PC-3 (cell line): ENCODE measurements at regions not wholly inside any gene's neighbourhood (a gene's known extent, or its start where the extent isn't known, plus 50 kb on each side); places are given as distances from the start of the nearest gene placed in this dataset.

Experiments
- ATAC-seq: fragments of 200-7000 bp; cut with Tn5 transposase; 2 replicates; pipeline ENCODE4 v1.9.1; 2020; ENCODE audit warnings: mild to moderate bottlenecking, moderate library complexity
- BruUV-seq: library from RNA; stranded (reverse); fragments of 400-500 nt; replicated peaks from 2 replicates; lab custom pipeline; 2021; lab: Mats Ljungman, UMichigan
- CTCF ChIA-PET: fragments of 300-600 bp; sonication (Branson Sonifier 250); formaldehyde crosslinking; loops from one replicate; lab custom pipeline; 2022; ENCODE audit warnings: antibody characterized with exemption; lab: Charles Lee
- POLR2A ChIA-PET: fragments of 300-600 bp; sonication (Branson Sonifier 250); formaldehyde crosslinking; loops from one replicate; lab custom pipeline; 2022; ENCODE audit warnings: antibody characterized with exemption; ENCODE audit not compliant: unreplicated experiment; lab: Charles Lee
- DNase-seq: peaks from one replicate; pipeline ENCODE4 v3.0.0-alpha.2; 2015
- H2AFZ ChIP-seq: fragments of 300-600 bp; sonication (generic); 2 replicates; pipeline ENCODE4 v1.6.0; 2016; ENCODE audit warnings: antibody characterized with exemption, low read length
- H3F3A ChIP-seq: fragments of 300-600 bp; sonication (generic); one replicate; pipeline ENCODE4 v1.6.0; 2017; ENCODE audit warnings: antibody characterized with exemption, low read length, control low read depth, mild to moderate bottlenecking; ENCODE audit not compliant: unreplicated experiment
- H3K27ac ChIP-seq: fragments of 300-600 bp; sonication (generic); 2 replicates; pipeline ENCODE4 v1.5.1; 2016; ENCODE audit warnings: mild to moderate bottlenecking, low read length
- H3K27me3 ChIP-seq: fragments of 300-600 bp; sonication (generic); 2 replicates; pipeline ENCODE4 v1.6.1; 2016; ENCODE audit warnings: low read length, mixed read lengths
- H3K36me3 ChIP-seq: fragments of 300-600 bp; sonication (generic); 2 replicates; pipeline ENCODE4 v1.6.1; 2016; ENCODE audit warnings: low read depth, mixed run types, low read length, mixed read lengths
- H3K4me1 ChIP-seq: fragments of 300-600 bp; sonication (generic); 2 replicates; pipeline ENCODE4 v1.5.1; 2016; ENCODE audit warnings: low read length; ENCODE audit not compliant: insufficient read depth
- H3K4me2 ChIP-seq: fragments of 300-600 bp; sonication (generic); 2 replicates; pipeline ENCODE4 v1.6.0; 2016; ENCODE audit warnings: low read length
- H3K4me3 ChIP-seq: fragments of 300-600 bp; sonication (generic); 2 replicates; pipeline ENCODE4 v1.5.1; 2016; ENCODE audit warnings: mild to moderate bottlenecking, low read length, mixed read lengths
- H3K79me2 ChIP-seq: fragments of 300-600 bp; sonication (generic); 2 replicates; pipeline ENCODE4 v1.6.1; 2017; ENCODE audit warnings: low read length, mixed read lengths
- H3K9ac ChIP-seq: fragments of 300-600 bp; sonication (generic); 2 replicates; pipeline ENCODE4 v1.6.0; 2016; ENCODE audit warnings: mild to moderate bottlenecking, low read length
- H3K9me2 ChIP-seq: fragments of 300-600 bp; sonication (generic); replicated peaks from 2 replicates; pipeline ENCODE4 v1.6.1; 2016; ENCODE audit warnings: mixed run types, low read length, mixed read lengths
- H3K9me3 ChIP-seq: fragments of 300-600 bp; sonication (generic); 2 replicates; pipeline ENCODE4 v1.6.1; 2016; ENCODE audit warnings: low read length, mixed read lengths
- H4K20me1 ChIP-seq: fragments of 300-600 bp; sonication (generic); 2 replicates; pipeline ENCODE4 v1.6.1; 2016; ENCODE audit warnings: low read length, mixed read lengths
- CTCF ChIP-seq: fragments of 300-600 bp; sonication (generic); conservative IDR thresholded peaks from 2 replicates; pipeline ENCODE4 v1.5.1; 2017; ENCODE audit warnings: antibody characterized with exemption, low read depth, mild to moderate bottlenecking, low read length
- EZH2 ChIP-seq: fragments of 300-600 bp; sonication (generic); IDR thresholded peaks from one replicate; pipeline ENCODE4 v1.6.1; 2017; ENCODE audit warnings: antibody characterized with exemption, mild to moderate bottlenecking, low read length; ENCODE audit not compliant: unreplicated experiment
- EZH2phosphoT487 ChIP-seq: fragments of 300-600 bp; sonication (generic); IDR thresholded peaks from 2 replicates; pipeline ENCODE4 v1.6.1; 2018; ENCODE audit warnings: mild to moderate bottlenecking, antibody characterized with exemption, low read length, borderline replicate concordance
- intact Hi-C: fragments of 100-400 bp; cut with micrococcal nuclease; formaldehyde crosslinking; loops from 2 replicates; pipeline ENCODE4 v1.9.0; 2023

GRCh38 chr10:85204814-85205213 lies 876.4 kb downstream of the CCSER2 start:
- no peaks in the 10 kb centered on the region for H4K20me1 ChIP-seq
- no peaks in the 10 kb centered on the region for H3K9me2 ChIP-seq
- no peak overlapping the region for H3K9ac ChIP-seq
- intact Hi-C loops: no loop called here
- ChIA-PET POLR2A (no interaction called here), CTCF (no interaction called here)
- no peaks in the 10 kb centered on the region for H3K27me3 ChIP-seq
- no peaks in the 10 kb centered on the region for H3K79me2 ChIP-seq
- no peak overlapping the region for H3K27ac ChIP-seq
- H3K36me3 ChIP-seq: no peaks in the 10 kb centered on the region
- TF ChIP-seq CTCF (no peak), EZH2phosphoT487 (no peak), EZH2 (no peak)
- no peak overlapping the region for H3K4me2 ChIP-seq
- no peaks in the 10 kb centered on the region for H3K4me1 ChIP-seq
- H3F3A ChIP-seq: no peaks in the 10 kb centered on the region
- no peak overlapping the region for H2AFZ ChIP-seq
- no peak overlapping the region for H3K4me3 ChIP-seq
- ATAC-seq (no peak), DNase-seq (no peak)
- BruUV-seq: no TSS peak
- no peaks in the 10 kb centered on the region for H3K9me3 ChIP-seq

GRCh38 chr10:85212526-85212925 lies 884.1 kb downstream of the CCSER2 start:
- no peak overlapping the region for H3K4me3 ChIP-seq
- CTCF ChIA-PET: no interaction called here
- H3K79me2 ChIP-seq: no peaks in the 10 kb centered on the region
- no peaks in the 10 kb centered on the region for H3K9me2 ChIP-seq
- no peaks in the 10 kb centered on the region for H3K4me1 ChIP-seq
- POLR2A ChIA-PET: no interaction called here
- H4K20me1 ChIP-seq: no peaks in the 10 kb centered on the region
- TF ChIP-seq EZH2phosphoT487: no peak
- no peak for TF ChIP-seq CTCF
- TF ChIP-seq EZH2: no peak
- H3K9me3 ChIP-seq: no peaks in the 10 kb centered on the region
- no TSS peak for BruUV-seq
- no peaks in the 10 kb centered on the region for H3K36me3 ChIP-seq
- ATAC-seq (no peak), DNase-seq (no peak)
- no peaks in the 10 kb centered on the region for H3K27me3 ChIP-seq
- intact Hi-C loops: no loop called here
- no peaks in the 10 kb centered on the region for H3F3A ChIP-seq
- no peak overlapping the region for H3K9ac ChIP-seq
- H2AFZ ChIP-seq: no peak overlapping the region
- no peak overlapping the region for H3K27ac ChIP-seq
- H3K4me2 ChIP-seq: no peak overlapping the region

- Histone ChIP-seq H3K36me3 (no peaks in the 10 kb centered on the region), H3K27me3 (no peaks in the 10 kb centered on the region), H3K4me3 (no peak overlapping the region), H4K20me1 (no peaks in the 10 kb centered on the region), H3K9me2 (no peaks in the 10 kb centered on the region), H3K4me2 (no peak overlapping the region), H2AFZ (no peak overlapping the region), H3K9me3 (no peaks in the 10 kb centered on the region), H3K9ac (no peak overlapping the region), H3K4me1 (no peaks in the 10 kb centered on the region), H3K27ac (no peak overlapping the region), H3K79me2 (no peaks in the 10 kb centered on the region), H3F3A (no peaks in the 10 kb centered on the region)
- POLR2A ChIA-PET: no interaction called here
- intact Hi-C loops: no loop called here
- DNase-seq (no peak), ATAC-seq (no peak)
- no TSS peak for BruUV-seq
- CTCF ChIA-PET: no interaction called here
- no peak for TF ChIP-seq EZH2phosphoT487
- TF ChIP-seq CTCF: no peak
- no peak for TF ChIP-seq EZH2
Measured at GRCh38 chr10:85213493-85213892, 885.1 kb downstream of the CCSER2 start.
